Panc1 (cell line): ENCODE measurements at regions not wholly inside any gene's neighbourhood (a gene's known extent, or its start where the extent isn't known, plus 50 kb on each side); places are given as distances from the start of the nearest gene placed in this dataset.

Experiments used
- POLR2AphosphoS5 ChIP-seq: IDR thresholded peaks from 2 replicates; pipeline ENCODE4 v1.6.1; 2012; ENCODE audit warnings: mild to moderate bottlenecking, low read depth, low read length, moderate library complexity
- TF ChIP-seq, protein P1 (sequence below): fragments of 450-650 bp; IDR thresholded peaks from 2 replicates; pipeline ENCODE4 v1.5.1; 2017; ENCODE audit warnings: mild to moderate bottlenecking

DNA sequence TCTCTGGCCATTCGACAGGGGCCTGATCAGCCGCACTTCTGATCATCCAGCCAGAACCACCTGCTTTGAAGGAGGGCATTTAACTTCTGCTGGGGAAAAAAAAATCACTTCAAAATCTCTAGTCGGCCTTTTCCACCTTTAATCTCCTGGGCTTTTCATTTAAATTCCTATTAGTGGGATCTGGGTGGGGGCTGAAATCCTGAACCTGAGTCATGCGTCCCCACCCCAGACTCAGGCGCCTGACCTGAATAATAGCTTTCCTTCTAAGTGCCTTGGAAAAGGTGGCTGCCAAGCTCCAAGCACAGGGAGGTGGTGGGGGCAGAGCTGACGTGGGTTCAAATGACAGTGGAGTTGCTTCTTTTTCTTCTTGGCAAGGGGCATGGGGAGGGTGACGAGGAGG is 246.0 kb upstream of the EXOC2 start:
- TF ChIP-seq, protein P1, sequence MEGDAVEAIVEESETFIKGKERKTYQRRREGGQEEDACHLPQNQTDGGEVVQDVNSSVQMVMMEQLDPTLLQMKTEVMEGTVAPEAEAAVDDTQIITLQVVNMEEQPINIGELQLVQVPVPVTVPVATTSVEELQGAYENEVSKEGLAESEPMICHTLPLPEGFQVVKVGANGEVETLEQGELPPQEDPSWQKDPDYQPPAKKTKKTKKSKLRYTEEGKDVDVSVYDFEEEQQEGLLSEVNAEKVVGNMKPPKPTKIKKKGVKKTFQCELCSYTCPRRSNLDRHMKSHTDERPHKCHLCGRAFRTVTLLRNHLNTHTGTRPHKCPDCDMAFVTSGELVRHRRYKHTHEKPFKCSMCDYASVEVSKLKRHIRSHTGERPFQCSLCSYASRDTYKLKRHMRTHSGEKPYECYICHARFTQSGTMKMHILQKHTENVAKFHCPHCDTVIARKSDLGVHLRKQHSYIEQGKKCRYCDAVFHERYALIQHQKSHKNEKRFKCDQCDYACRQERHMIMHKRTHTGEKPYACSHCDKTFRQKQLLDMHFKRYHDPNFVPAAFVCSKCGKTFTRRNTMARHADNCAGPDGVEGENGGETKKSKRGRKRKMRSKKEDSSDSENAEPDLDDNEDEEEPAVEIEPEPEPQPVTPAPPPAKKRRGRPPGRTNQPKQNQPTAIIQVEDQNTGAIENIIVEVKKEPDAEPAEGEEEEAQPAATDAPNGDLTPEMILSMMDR, result no peak
- TF ChIP-seq POLR2AphosphoS5, result no peak
